Loucy (cell line): ENCODE measurements at regions not wholly inside any gene's neighbourhood (a gene's known extent, or its start where the extent isn't known, plus 50 kb on each side); places are given as distances from the start of the nearest gene placed in this dataset.

ENCODE experiments used
- H2AFZ ChIP-seq: fragments of 200-600 bp; sonication (generic); 2 replicates; pipeline ENCODE4 v1.6.0; 2016; ENCODE audit warnings: antibody characterized with exemption, mild to moderate bottlenecking, low read length, moderate library complexity
- H3F3A ChIP-seq: fragments of 200-600 bp; 2 replicates; pipeline ENCODE4 v1.6.0; 2016; ENCODE audit warnings: antibody characterized with exemption, low read depth, mild to moderate bottlenecking
- H3K27me3 ChIP-seq: fragments of 200-600 bp; sonication (generic); 2 replicates; pipeline ENCODE4 v1.6.1; 2014; ENCODE audit warnings: low read length, mild to moderate bottlenecking; ENCODE audit not compliant: insufficient read depth, poor library complexity, severe bottlenecking
- H3K36me3 ChIP-seq: fragments of 200-600 bp; sonication (generic); 2 replicates; pipeline ENCODE4 v1.6.1; 2016; ENCODE audit warnings: low read length; ENCODE audit not compliant: insufficient read depth
- H3K4me1 ChIP-seq: fragments of 200-600 bp; sonication (generic); 2 replicates; pipeline ENCODE4 v1.5.1; 2014; ENCODE audit warnings: low read length, mild to moderate bottlenecking; ENCODE audit not compliant: insufficient read depth, poor library complexity, severe bottlenecking
- H3K4me2 ChIP-seq: fragments of 200-600 bp; sonication (generic); 2 replicates; pipeline ENCODE4 v1.6.0; 2014; ENCODE audit warnings: antibody characterized with exemption, low read length, low read depth, mild to moderate bottlenecking; ENCODE audit not compliant: poor library complexity, severe bottlenecking
- H3K4me3 ChIP-seq: fragments of 200-600 bp; sonication (generic); 2 replicates; pipeline ENCODE4 v1.5.1; 2014; ENCODE audit warnings: low read length, mild to moderate bottlenecking, mixed read lengths; ENCODE audit not compliant: poor library complexity, severe bottlenecking
- H3K79me2 ChIP-seq: fragments of 200-600 bp; sonication (generic); 2 replicates; pipeline ENCODE4 v1.6.1; 2014; ENCODE audit warnings: low read length; ENCODE audit not compliant: insufficient read depth
- H3K9ac ChIP-seq: fragments of 200-600 bp; sonication (generic); 2 replicates; pipeline ENCODE4 v1.6.0; 2014; ENCODE audit warnings: mild to moderate bottlenecking, low read depth, low read length, moderate library complexity; ENCODE audit not compliant: poor library complexity, severe bottlenecking
- H3K9me2 ChIP-seq: fragments of 200-600 bp; sonication (generic); replicated peaks from 2 replicates; pipeline ENCODE4 v1.6.1; 2016; ENCODE audit warnings: low read depth, low read length, mixed read lengths
- H3K9me3 ChIP-seq: fragments of 200-600 bp; sonication (generic); 2 replicates; pipeline ENCODE4 v1.6.1; 2014; ENCODE audit warnings: mild to moderate bottlenecking, antibody characterized with exemption, low read length, low read depth; ENCODE audit not compliant: insufficient read depth
- H4K20me1 ChIP-seq: fragments of 200-600 bp; sonication (generic); 2 replicates; pipeline ENCODE4 v1.6.0; 2014; ENCODE audit warnings: antibody characterized with exemption, low read length, mild to moderate bottlenecking; ENCODE audit not compliant: insufficient read depth, poor library complexity, severe bottlenecking
- CTCF ChIP-seq: fragments of 200-600 bp; sonication (generic); conservative IDR thresholded peaks from 2 replicates; pipeline ENCODE4 v1.5.1; 2014; ENCODE audit warnings: mild to moderate bottlenecking, antibody characterized with exemption, low read length
- EZH2phosphoT487 ChIP-seq: fragments of 200-600 bp; IDR thresholded peaks from 2 replicates; pipeline ENCODE4 v1.6.1; 2018; ENCODE audit warnings: antibody characterized with exemption, mild to moderate bottlenecking, moderate library complexity, borderline replicate concordance

DNA sequence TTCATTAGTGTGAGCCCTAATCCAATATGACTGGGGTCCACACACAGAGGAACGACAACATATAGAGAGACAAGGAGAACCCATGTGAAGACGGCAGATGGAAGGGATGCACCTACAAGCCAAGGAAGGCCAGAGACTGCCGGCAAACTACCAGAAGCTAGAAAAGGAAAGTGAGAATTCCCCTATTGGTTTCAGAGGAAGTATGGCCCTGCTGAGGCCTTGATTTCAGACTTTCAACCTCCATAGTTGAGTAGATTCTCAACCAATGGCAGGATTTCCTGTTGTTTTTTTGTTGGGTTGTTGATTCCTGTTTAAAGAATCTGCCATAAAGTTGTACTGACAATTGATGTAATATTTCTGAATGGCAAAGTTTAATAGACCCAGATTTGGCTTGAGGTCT is 241.5 kb downstream of the SATB2 start:
- no peak for TF ChIP-seq CTCF
- no peak for TF ChIP-seq EZH2phosphoT487
- no peaks in the 10 kb centered on the region for H3K9me2 ChIP-seq
- no peaks in the 10 kb centered on the region for H4K20me1 ChIP-seq
- H2AFZ ChIP-seq: no peak overlapping the region
- no peak overlapping the region for H3K9ac ChIP-seq
- H3K9me3 ChIP-seq: peaks cover 8% of the 10 kb centered on the region; the same call in 1 of the 2 replicates
- H3K4me1 ChIP-seq: no peaks in the 10 kb centered on the region
- H3K4me3 ChIP-seq: no peak overlapping the region
- H3F3A ChIP-seq: no peaks in the 10 kb centered on the region
- no peaks in the 10 kb centered on the region for H3K79me2 ChIP-seq
- H3K36me3 ChIP-seq: no peaks in the 10 kb centered on the region
- H3K27me3 ChIP-seq: no peaks in the 10 kb centered on the region
- H3K4me2 ChIP-seq: no peak overlapping the region

GRCh38 chr2:199207011-199207410 is 250.7 kb downstream of the SATB2 start:
- H3K9me2 ChIP-seq: no peaks in the 10 kb centered on the region
- peaks cover 7% of the 10 kb centered on the region; the same call in 1 of the 2 replicates for H3K9me3 ChIP-seq
- H3K4me1 ChIP-seq: no peaks in the 10 kb centered on the region
- H3K79me2 ChIP-seq: no peaks in the 10 kb centered on the region
- H3K4me3 ChIP-seq: no peak overlapping the region
- H3K9ac ChIP-seq: no peak overlapping the region
- H4K20me1 ChIP-seq: no peaks in the 10 kb centered on the region
- no peaks in the 10 kb centered on the region for H3K36me3 ChIP-seq
- no peak overlapping the region for H3K4me2 ChIP-seq
- H3K27me3 ChIP-seq: no peaks in the 10 kb centered on the region
- no peak for TF ChIP-seq EZH2phosphoT487
- no peak for TF ChIP-seq CTCF
- no peak overlapping the region for H2AFZ ChIP-seq
- H3F3A ChIP-seq: no peaks in the 10 kb centered on the region

DNA sequence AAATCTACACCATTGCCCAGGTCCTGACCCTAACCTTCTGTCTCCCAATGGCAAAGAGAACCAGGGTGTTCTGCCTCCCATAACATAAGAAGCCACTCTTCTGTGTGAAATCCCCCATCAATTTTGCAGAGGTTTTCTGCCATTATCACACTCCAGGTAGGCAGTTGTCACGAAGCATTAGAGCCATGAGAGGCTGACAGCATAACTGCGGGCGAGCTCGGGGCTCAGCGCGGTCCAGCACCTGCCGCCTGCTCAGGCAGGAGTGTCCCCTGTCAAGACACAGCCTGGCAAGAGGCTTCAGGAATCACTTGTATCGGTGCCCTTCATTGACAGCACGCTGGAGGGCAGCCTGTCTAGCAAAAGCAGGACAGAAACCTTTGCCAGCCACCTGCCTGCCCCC is 251.2 kb downstream of the SATB2 start:
- TF ChIP-seq CTCF (no peak), EZH2phosphoT487 (no peak)
- no peaks in the 10 kb centered on the region for H3K9me2 ChIP-seq
- H3K27me3 ChIP-seq: no peaks in the 10 kb centered on the region
- no peak overlapping the region for H3K9ac ChIP-seq
- H3F3A ChIP-seq: no peaks in the 10 kb centered on the region
- no peak overlapping the region for H3K4me2 ChIP-seq
- H2AFZ ChIP-seq: no peak overlapping the region
- no peaks in the 10 kb centered on the region for H4K20me1 ChIP-seq
- peaks cover 2% of the 10 kb centered on the region; the same call in 1 of the 2 replicates for H3K9me3 ChIP-seq
- no peaks in the 10 kb centered on the region for H3K36me3 ChIP-seq
- no peak overlapping the region for H3K4me3 ChIP-seq
- H3K4me1 ChIP-seq: no peaks in the 10 kb centered on the region
- no peaks in the 10 kb centered on the region for H3K79me2 ChIP-seq
